GM23248 (cell line): ENCODE measurements at regions not wholly inside any gene's neighbourhood (a gene's known extent, or its start where the extent isn't known, plus 50 kb on each side); places are given as distances from the start of the nearest gene placed in this dataset.

Experiments
- EZH2 ChIP-seq: fragments of 200-600 bp; sonication (generic); IDR thresholded peaks from 2 replicates; pipeline ENCODE4 v1.6.1; 2018; ENCODE audit warnings: antibody characterized with exemption, mild to moderate bottlenecking; ENCODE audit not compliant: insufficient read depth, poor library complexity, severe bottlenecking
- EZH2phosphoT487 ChIP-seq: fragments of 200-600 bp; sonication (generic); IDR thresholded peaks from 2 replicates; pipeline ENCODE4 v1.6.1; 2018; ENCODE audit warnings: antibody characterized with exemption, moderate library complexity, mild to moderate bottlenecking, low read depth; ENCODE audit not compliant: insufficient read depth

GRCh38 chr18:39746201-39746600 is 2180.6 kb upstream of the CELF4 start:
- TF ChIP-seq EZH2phosphoT487 (no peak), EZH2 (no peak)
